ENCODE measurements at regions not wholly inside any gene's neighbourhood (a gene's known extent, or its start where the extent isn't known, plus 50 kb on each side); places are given as distances from the start of the nearest gene placed in this dataset.

- DNase-seq (ENCODE audit: low read depth in 2 of 2, low spot score in 1 of 2) = no peak
These were observed 131.4 kb upstream of the ZMIZ1 start for GRCh38 chr10:78937393-78937792.

DNA sequence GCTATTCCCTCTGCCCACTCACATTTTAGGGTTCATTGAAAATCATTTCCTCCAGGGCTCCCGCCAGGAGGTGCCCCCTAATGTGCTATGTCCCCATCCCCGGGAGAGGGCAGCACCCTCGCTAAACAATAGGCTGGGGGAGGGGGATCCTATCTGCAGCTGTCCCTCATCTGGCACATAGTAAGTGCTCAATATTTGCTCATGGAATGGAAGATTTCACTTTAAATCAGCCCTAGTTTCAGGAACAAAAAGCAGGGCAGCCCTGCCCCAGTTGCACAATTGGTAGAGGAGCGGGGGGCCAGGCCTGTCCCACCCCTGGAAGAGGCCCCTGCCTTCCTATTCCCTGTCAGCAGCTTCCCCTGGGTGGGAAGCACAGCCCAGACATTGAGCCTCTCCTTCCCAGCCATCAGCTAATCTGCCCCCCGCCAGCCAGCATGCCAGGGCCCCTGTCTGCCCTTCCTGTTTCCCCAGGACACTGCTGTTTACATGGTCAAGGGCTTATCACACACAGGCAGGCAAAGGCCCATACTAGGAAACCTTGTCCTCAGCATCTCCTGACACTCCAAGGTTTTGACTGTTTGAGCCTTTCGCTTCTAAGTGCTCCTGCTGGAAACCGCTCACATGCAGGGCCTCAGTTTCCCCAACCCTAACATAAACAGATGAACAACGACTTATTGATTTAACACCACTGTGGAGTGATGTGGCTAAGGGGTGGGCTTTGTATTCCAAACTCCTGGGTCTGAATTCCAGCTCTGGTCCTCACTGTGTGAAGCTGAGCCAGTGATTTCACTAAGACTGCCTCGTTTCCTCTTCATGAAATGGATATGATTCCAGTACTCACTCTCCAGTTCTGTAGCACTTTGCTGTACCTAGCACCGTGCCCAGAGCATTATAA, 130.7 kb upstream of the ZMIZ1 start:
- DNase-seq (ENCODE audit: low read depth in 2 of 2, low spot score in 1 of 2) = no peak

DNA sequence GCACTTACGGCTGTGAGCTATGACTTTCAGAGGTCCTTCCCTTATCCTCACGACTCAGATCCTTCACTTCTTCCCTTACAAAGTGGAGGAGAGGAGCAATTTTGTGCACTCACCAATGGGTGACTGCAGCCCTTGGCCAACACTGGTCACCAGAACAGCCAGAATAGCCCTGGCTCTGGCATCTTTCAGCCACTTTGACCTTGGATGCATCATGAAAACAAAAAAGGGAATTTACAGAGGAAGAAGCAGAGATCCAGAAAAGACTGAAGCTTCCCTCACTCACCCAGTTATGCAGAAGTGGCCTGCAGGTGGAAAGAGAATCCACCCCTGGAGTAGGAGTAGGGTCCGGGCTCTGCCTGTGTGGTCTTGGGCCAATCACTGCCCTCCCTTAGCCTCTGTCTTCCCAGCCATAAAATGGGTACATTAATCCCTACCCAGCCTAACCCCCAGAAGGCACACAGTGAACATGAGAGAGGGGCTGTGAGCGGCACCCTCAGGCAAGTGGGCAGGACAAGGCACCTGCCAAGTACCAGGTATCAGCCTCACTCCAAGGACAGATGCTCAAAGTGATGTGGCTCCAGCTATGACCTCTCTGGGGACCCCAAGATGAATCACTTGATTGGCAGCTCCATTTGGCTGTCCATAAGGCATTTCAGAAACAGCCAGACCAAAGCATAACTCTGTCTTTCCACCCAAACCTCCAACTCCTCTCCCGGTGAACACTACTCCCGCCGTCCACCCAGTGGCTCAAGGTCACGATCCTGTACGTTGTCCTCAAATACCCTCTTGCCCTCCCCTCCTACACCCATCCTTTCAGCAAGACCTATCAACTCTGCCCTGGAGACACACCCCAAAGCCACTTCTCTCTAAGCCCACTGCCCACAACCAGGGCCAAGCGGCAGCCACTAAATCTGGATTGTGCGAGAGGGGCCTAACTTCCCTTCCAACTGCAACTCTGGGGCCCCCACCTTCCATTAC, 129.8 kb upstream of the ZMIZ1 start:
- no peak for DNase-seq (ENCODE audit: low read depth in 2 of 2, low spot score in 1 of 2)

- DNase-seq (ENCODE audit: low read depth in 2 of 2, low spot score in 1 of 2) = no peak
These were observed 126.7 kb upstream of the ZMIZ1 start for GRCh38 chr10:78942091-78942501.

DNA sequence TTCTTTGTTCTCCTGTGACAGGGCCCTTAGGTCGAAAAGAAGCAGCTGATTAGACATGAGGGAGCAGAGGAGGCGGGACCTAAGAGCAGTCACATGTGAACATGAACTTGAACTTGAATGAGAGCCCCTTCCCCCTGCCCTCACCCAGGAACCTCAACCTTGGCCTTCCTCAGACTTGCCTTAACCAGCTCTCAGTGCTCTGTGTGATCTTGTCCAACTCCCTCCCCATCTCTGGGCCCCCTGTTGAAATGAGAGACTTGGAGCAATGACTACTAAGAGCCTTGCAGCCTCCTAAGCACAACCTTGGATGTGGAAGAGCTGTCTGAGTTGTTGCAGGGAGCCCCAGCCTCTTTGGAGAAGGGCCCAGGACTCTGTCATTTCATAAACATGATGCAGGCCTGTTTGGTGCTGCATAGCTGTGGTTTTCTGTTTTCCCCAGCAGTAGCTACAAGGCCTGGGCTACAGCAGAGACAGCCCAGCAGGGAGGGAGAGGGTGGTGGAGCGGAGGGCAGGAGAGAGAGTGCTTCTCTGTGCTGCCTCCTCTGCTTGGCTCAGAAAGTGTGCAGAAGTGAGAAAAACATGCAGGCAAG, 123.9 kb upstream of the ZMIZ1 start:
- DNase-seq (ENCODE audit: low read depth in 2 of 2, low spot score in 1 of 2) = no peak

DNA sequence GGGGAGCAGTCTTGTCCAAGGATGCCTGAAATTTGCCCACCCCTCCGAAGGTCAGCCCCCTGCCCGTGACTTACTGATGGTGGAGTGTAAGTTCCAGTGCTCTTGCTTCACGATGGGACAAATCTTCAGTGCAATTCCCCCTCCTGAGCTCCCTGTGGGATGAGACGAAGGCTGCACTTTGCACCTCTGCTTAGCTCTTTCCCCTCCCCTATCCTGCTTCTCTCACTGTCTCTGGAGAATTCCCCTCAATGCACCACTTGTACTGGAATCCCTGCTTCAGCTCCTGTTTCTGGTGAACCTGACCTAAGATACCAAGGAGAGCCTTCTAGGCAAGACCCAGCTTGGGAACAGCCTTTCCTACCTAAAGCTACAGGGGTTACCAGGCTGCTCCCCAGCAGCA, 122.9 kb upstream of the ZMIZ1 start:
- no peak for DNase-seq (ENCODE audit: low read depth in 2 of 2, low spot score in 1 of 2)

DNA sequence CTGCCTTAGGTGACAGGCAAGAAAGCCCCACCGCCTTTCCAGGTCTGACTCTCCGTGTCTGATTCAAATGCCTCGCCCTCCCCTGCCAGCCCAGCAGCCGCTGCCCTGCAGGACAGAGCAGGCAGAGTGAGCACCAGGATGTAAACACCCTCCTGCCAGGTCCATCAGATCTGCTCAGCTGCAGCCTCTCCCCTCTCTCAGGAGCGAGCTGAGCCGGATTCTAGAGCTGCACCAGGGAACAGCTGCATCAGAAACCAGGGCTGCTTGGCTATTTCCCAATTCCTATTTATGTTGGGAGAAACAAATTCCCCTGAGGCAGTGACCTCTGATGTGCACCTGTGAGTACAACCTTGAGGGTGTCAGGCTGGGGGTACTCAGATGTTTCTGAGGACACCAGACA, 121.5 kb upstream of the ZMIZ1 start:
- DNase-seq (ENCODE audit: low read depth in 2 of 2, low spot score in 1 of 2) = no peak

- DNase-seq (ENCODE audit: low read depth in 2 of 2, low spot score in 1 of 2) = no peak
These were observed 121.0 kb upstream of the ZMIZ1 start for GRCh38 chr10:78947733-78948132.

DNA sequence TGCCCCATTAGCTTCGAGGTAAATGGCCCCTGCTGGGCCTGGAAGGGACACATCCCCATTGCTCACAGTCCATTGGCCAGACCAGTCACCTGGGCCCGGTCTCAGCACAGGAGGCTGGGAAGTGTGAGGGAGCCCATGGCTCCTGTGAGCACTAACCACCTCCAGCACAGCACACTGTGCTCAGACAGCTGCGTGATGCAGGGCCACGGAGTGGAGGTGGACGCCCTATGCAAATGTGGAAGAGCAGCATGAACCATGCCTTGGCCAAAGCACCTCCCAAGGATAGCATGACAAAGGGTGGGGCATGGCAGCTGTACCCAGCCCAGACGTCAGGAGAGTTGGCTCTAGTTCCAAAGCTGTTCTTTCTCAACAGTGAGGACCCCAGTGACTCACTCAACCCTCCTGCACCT, 120.1 kb upstream of the ZMIZ1 start:
- DNase-seq (ENCODE audit: low read depth in 2 of 2, low spot score in 1 of 2) = no peak

DNA sequence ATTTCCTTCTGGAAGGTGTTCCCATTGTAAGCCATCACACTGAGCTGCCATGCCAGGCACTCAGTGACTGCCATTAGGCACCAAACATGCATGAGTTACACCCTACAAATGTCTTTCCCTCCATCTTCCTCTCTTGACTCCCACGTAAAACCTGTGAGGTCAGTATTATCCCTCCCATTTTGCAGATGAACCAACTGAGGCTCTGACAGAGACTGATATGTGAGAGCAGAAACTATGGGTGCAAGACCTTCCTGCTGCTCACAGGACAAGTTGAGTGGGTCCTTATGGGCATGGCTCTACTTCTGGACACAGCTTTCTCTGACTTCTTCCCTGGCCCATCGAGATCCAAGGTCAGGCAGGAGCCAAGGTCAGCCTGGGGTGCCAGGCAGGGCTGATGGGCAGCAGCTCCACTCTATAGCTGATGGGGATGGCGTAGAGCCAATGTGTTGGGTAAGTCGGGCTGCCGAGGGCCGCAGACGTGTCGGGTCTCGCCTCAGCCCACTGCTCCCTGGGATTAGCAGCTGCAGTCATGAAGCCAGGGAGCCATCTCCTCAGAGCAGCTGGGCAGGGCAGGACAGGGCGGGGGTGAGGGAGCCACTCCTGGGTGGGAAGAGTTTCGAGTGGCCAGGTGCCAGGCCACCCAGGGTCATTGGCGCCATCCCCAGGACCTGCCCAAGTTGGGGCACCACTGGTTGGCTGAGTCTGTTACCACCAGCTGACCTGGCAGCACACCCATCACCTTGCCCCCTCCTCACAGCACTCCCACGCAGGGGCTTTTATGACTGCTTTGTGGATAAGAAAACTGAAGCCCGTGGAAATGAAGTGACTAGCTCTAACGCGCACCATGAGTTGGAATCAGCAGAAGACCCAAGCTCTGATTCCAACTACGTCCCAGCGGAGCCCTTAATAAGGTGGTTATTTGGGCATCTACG, 117.8 kb upstream of the ZMIZ1 start:
- DNase-seq (ENCODE audit: low read depth in 2 of 2, low spot score in 1 of 2) = no peak

GRCh38 chr10:78952030-78952429, 116.7 kb upstream of the ZMIZ1 start:
- DNase-seq (ENCODE audit: low read depth in 2 of 2, low spot score in 1 of 2) = no peak

GRCh38 chr10:78952686-78953085, 116.1 kb upstream of the ZMIZ1 start:
- DNase-seq (ENCODE audit: low read depth in 2 of 2, low spot score in 1 of 2) = no peak

DNA sequence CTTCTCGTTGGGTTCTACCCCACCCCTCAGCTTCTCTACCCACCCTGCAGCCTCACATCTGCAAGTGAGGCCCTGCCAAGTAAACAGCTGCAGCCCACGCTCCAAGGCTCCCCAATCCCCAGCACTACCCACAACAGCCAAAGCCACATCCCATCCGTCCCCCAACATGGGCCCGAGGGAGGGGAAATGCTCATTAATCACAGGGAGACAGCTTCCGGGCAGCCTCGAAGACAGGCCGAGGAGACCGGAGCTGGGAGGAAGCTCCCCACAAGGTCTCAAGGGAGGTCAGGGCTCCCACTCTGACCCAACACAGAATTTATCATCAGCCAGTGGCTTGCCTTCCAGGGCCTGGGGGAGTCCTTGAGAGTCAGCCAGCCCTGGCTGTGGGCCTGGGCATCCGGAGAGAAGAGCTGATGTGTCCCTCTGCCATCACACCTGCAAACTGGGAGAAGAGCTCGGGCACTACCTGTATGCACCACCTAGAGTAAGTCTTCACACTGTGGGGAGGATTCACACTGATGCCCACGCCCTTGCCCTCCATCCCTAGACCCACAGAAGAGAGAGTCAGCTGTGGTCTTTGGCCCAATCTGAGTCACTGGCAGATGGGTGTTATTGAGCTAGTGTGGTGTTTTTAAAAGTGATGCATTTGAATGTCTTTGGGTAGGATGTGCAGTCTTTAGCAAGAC, 115.5 kb upstream of the ZMIZ1 start:
- no peak for DNase-seq (ENCODE audit: low read depth in 2 of 2, low spot score in 1 of 2)

DNA sequence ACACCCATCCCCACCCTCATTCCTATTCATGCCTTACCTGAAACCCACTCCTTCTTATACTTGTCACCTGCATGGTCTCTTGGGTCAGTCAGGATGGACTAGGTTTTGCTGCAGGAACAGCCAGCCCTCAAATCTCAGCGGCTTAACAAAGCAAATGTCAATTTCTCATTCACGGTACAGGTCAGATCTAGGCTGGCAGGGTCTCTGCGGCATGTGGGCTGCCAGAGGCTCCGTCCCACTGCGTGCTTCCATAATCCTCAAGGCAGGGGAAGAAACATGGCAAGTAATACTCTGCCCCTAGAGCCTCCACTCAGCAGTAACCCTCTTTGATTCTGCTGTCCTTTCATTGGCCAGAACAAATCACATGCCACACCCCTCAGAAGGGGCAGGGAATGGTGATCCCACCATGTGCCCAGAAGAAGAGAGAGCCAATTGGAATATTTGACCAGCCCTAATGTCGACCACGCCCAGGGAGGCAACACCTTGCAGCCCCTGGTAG, 114.9 kb upstream of the ZMIZ1 start:
- DNase-seq (ENCODE audit: low read depth in 2 of 2, low spot score in 1 of 2) = no peak

DNA sequence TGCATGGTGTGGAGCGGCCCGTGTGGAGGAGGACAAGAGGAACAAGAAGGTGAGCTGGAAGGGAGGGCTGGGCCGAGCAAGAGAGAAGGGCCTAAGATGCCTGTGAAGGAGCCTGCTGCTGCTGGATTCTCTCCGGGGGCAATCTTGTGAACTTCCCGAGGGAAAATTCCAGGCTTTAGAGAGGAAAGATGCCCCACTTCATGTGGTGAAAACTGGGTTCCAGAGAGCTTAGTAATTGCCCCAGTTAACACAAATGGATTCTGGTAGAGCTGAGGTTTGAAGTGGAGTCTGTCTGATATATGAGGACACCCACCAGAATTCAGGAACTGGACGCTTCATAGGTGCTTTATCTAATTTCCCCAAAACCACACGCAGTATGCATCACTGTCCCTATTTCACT, 114.1 kb upstream of the ZMIZ1 start:
- no peak for DNase-seq (ENCODE audit: low read depth in 2 of 2, low spot score in 1 of 2)

DNA sequence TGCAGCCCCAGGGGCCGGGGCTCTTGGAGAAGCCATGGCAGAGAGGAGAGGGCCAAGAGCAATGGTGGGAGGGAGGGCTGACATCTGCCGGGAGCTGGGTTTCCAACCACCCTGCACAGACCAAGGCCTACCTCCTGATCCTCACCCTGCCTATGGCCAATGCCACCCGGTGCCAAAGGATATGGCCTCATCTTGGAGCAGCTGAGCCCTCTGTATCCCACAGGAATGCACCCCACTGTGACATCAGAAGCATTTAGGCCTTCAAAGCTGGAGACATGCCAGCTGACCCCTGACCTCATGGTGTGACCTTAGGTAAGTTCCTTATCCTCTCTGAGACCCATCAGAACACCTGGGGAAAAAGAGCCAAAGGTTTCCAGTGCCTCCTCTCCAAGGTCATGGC, 113.6 kb upstream of the ZMIZ1 start:
- no peak for DNase-seq (ENCODE audit: low read depth in 2 of 2, low spot score in 1 of 2)

DNA sequence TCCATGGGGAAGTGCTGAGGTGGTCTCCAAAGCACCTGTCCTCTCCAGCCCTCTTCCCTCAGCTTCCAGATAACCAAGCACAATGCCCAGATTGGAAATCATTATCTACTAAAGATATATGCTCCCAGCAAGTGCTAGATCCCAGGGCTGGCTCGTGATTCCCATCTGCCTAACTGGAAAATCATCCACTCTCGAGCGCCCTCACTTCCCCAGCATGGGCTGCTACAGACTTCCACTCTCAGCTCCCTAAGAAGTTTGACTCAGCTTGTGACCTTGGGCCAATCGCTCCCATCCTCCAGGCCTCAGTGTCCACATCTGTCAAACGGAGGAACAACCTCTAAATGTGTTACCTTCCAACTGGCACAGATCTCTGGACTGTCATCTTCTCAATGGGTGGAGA, 112.4 kb upstream of the ZMIZ1 start:
- no peak for DNase-seq (ENCODE audit: low read depth in 2 of 2, low spot score in 1 of 2)

DNA sequence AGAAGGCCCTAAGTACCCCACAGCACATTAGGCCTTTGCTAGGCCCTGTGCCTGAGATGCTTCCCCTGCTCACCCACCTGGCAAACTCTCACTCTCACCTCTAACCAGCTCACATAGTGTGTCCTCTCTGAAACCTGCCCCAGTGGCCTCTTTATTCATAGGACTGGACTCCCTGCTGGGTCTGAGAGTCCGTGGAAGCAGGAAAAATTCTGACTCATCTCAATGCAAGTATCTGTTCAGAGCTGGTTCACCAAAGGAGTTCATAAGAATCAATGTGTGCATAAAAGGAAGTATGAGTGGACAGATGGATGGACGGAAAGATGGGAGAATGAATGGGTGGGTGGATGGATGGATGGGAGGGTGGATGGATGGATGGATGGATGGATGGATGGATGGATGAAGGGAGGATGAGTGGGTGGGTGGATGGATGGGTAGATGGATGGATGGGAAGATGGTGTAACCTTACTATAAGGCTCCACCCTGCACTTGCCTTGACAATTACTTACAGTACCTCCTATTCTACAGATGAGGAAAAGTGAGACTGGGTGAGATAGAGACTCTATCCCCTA, 111.2 kb upstream of the ZMIZ1 start:
- no peak for DNase-seq (ENCODE audit: low read depth in 2 of 2, low spot score in 1 of 2)

GRCh38 chr10:78959217-78959923, 109.4 kb upstream of the ZMIZ1 start:
- DNase-seq (ENCODE audit: low read depth in 2 of 2, low spot score in 1 of 2) = no peak
